NCI-H82 (cell line): ENCODE measurements at regions not wholly inside any gene's neighbourhood (a gene's known extent, or its start where the extent isn't known, plus 50 kb on each side); places are given as distances from the start of the nearest gene placed in this dataset.
A peak's percentile ranks its signal among the peaks of the same experiment; 100 is the strongest.

Source experiments
- DNase-seq: peaks from one replicate; lab custom pipeline; 2025; lab: John Stamatoyannopoulos, UW

DNA sequence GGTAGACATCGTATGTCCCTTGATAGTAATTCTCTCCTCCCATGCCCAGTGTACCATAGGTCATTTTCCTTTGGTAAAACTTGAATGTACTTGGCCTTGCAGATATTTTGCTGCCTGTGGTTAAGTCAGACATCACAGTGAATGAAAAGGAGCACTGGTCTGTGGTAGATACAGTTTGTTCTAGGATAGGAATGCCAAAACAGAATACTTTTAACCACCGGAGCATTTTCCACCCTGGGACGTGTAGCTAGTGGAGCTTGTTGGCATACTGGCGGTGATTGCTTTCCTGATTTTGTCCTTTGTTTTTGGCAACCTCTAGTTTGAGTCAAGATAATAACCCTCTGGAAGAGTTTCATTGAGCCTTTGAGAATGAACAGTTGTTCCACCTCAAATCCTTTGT, 92.0 kb upstream of the BMPER start:
- DNase-seq, result no peak

DNA sequence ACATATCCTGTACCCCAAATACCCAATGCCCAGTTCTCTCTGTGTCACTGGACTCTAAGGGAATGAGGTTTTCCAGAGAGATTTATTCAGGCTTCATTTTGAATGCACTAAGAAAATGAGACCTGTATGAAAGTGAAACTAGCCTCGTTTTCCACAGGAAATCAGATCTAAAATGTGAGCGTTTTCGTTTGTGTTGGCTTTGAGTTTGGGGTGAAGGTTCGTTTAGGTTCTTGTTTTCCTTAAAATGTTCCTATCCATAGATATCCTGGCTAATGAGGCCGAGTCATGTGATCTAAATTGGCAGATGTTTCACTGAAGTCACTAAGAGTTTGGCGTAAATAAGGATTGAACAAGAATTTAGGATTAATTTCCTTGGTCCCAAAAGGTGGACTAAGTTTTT, 90.9 kb upstream of the BMPER start:
- DNase-seq, result no peak

DNA sequence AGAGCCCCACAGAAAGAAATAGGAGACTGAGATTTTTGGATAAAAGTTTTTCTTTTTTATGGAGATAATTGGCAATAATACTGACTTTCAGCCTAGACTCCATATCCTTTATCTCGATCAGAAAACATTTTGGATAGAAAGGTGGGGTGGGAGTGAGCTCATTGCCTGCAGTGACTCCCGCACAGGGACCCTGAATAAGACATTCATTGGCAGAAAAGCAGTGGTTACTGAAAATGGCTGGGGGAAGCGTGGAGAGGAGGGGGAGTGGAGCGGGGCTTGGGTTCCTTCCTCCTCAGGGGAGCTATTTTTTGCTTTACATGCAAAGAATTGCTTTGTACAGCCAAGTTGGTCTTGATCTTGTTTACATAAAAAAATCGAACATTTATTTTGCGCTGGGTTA, 90.4 kb upstream of the BMPER start:
- no peak for DNase-seq

DNA sequence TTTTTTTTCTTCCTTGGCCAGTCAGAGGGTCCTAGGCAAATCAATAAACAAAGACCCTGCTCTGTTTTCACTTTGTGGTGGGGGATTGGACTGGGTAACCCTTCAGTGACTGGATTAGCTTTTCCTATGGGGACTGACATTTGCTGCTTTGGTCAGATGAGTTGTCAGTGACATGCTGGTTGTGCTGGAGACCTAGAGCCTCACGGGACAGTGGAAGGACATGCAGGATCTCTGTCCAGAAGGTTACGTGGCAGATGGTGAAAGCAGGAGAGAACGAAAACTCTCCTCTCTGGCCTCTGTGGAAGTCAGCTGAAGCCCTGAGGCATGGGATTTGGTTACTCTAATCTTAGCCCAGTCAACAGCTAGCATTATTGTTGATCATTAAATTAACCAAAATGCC, 90.0 kb upstream of the BMPER start:
- DNase-seq, result no peak

DNA sequence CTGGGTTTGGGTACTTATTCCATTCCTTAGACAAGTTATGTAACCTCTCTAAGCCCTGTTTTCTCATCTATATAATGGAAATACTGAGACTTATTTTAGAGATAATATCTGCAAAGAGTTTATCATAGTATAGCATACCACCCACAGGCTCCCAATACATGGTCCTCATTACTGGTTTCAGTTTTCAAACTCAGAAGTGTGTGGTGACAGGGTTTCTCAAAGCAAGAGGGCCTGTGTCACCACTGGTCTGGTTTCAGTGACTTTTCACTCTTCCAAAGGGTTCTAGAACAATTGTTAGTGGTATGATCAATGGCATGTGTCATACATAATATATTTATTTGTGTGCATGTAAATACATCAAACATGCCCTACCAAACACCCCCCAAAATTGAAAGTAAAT, 89.2 kb upstream of the BMPER start:
- no peak for DNase-seq

DNA sequence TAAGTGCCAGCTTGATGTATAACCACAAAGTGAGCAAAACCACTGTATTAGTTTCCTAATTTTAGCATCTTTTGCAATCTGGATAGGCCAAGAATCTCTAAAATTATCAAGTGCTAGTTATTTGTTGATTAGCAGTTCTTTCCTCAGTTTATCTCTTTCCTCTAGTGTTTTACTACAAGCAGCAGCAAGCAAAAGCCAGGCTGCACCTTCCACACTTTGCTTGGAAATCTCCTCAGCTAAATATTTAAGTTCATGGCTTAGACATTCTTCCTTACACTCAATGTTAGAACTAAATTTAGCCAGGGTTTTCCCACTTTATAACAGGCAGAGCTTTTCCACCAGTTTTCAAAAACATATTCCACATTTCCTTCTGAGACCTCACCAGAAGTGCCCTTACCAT, 85.7 kb upstream of the BMPER start:
- no peak for DNase-seq

DNA sequence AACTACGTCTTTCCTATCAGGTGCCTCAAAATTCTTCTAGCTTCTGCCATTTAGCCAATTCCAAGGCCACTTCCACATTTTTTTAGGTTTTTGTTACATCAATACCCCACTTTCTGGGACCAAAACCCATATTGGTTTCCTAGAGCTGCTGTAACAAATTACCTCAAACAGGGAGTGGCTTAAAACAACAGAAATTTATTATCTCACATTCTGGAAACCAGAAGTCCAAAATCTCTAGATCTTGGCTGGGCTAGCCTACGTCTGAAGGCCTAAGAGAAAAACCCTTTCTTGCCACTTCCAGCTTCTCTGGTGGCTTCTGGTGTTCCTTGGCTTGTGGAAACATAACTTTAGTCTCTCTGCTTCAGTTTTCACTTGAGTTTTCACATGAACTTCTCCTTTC, 85.1 kb upstream of the BMPER start:
- no peak for DNase-seq

DNA sequence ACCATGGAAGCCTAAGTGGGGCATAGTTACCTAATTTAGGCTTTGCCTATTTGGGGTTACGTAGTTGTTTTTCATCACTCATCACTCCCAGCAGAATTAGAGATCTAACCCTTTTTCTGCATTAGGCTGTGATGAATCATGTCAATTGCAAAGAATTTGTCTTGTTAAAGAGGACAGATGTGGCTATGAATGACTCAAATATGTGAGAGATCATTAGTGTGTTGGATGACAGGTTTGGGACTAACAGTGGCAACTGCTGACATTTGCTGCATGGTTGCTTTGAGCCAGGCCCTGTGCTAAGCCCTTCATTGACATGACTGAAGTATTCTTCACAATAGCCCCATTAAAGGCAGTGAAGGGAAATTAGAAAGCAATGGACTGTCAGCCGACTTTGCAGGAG, 83.4 kb upstream of the BMPER start:
- no peak for DNase-seq

DNA sequence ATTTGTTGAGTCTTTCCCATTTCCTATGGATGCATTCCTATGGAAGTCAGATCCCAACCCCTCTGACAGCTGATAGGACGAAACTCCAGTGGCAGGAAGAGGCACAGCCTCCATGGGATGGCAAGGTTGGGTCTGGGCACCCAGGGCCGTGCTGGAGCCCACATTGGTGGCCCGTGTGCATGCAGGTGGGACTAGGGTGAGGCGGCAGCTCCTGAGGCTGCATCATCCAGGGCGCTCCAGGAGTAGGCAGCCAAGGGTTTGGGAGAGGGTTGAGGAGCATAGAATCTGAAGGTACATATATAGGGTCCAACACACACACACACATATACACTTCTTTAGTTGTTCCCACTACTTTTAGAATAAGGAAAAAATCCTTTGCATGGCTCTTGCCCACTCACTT, 81.4 kb upstream of the BMPER start:
- no peak for DNase-seq

DNA sequence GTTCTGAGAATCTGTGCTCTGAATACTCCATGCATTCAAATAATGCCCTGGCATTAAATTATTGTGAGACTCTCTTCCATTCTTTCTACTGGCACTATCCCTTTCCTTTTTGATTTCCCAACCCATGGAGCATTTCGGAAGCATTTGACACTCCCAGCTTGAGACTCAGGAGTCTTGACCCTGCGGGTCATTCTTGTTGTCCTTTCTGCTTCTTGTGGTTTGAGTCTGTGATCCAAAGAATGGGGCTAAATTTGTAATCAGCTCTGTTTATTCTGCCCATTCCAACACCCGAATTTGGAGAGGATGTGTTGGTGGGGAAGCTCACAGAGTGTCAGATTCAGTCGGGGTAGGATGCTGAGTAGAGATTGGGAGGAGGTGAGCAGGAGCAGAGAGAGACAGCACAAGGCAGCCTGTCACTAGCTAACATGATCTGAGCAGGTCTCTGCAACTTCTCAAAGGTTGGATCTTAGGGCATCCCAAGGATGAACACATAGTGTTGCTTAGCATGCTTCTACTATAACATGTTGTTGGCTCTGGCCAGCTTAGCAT, 80.4 kb upstream of the BMPER start:
- DNase-seq, result no peak

DNA sequence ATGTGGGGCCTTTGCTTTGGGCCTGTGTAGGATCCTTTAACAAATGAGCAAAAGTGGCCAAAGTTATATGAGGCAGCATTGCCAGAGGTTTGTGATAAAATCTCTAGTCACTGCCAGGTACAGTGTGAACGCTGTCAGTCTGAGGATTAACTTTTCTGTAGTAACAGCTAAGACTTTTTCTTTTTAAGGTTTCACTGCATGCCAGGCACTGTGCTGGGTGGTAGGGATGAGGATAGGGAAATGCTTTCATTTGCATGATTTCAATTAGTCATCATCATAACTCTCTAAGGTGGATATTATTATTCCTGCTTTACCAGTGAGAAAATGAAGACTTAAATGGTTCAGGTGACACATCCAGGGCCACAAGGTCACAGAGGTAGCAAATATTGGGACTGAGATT, 79.7 kb upstream of the BMPER start:
- no peak for DNase-seq

DNA sequence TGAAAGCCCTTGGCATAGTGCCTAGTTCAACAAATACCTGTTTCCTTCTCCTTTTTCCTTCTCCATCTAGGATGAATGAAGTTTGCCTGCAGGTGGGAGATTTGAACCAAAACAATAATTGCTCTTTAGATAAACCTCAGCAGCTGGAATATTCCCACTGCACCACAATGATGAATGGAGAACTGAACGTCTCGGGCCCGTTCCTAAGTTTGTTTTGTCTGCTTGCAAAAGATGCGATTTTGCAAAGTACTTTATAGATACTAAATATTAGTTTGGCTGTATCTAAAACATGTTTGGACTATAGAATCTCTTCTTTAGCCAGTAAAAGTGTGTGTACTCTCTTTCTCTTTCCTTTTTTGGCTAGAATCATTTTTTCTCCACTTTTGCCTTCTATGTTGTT, 75.8 kb upstream of the BMPER start:
- no peak for DNase-seq

DNA sequence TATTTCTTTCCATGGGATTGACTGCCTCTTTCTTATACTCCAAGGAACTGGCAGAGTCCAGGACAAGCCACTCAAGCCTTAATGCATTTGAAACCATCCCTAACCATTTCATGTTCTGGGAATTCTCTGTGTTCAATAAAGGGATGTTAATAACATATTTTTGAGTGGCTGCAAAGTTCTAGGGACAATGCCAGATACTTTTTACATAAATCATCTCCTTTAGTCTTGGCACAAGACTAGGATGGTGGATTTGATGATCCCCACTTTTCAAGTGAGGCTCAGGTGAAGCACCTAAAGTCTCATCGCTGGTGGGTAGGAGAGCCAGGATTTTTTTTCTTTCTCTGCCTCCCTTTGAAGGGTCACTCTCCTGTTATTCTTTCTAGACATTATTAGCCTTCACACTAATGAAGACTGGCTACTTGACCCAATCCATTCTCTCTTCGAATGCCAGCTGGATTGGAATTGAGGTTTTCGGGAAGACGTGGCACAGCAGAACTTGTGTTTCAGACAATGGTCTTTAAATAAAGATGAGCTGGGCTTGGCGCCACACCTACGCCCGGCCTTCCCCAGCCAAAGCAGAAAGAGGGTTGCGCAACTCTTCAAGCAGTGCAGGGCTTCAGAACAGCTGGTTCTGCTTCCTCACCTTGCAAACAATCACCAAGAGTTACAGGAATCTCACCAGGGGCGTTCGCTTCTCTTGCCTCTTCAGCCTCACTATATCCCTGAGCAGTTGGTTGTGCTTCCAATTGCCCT, 73.8 kb upstream of the BMPER start:
- DNase-seq, result no peak

DNA sequence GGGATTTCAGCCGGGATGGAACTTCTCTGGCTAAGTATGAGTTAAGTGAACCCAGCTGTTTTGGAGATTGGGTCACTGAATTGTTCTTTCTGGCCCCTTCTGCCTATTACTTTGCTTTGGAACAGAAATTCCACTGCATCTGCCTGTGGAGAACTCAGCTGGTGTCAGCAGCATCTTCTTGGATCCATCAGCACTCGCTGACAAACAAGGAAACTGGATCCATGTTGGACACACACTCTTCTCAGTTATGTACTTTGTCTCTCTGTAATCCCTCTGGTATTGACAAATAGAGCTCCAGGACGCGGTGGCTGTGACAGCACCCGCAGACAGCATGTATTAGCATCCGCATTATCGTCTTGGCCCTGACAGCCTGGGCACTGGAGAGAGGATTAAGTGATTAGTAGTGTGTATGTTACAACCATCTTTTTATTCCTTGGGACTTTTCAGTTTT, 73.0 kb upstream of the BMPER start:
- peak; percentile 91 for DNase-seq

DNA sequence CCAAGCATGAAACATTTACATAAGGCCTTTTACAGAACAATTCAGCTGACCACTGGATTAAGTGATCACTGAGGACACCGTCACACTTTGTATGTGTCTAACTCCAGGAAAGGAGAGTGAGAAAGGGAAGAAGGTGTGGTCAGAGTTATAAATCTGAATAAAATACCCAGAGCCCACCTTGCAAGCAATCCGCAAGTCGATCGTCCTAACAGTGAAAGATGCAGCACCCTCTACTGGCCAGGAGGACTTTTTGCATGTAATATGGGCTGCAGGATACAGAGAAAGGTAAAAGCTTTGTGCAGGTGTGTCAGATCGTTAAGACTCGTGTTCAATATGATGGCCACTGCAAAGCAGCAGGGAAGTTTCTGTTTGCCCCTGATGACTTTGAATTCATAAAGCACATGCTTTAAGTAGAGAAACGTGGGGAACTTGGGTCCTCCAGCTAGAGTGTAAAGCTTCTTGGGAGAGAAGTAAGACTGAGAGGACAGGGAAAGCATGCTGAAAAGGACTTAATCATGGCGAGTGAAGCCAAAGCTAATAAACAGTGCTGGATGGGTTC, 68.5 kb upstream of the BMPER start:
- DNase-seq, result no peak

DNA sequence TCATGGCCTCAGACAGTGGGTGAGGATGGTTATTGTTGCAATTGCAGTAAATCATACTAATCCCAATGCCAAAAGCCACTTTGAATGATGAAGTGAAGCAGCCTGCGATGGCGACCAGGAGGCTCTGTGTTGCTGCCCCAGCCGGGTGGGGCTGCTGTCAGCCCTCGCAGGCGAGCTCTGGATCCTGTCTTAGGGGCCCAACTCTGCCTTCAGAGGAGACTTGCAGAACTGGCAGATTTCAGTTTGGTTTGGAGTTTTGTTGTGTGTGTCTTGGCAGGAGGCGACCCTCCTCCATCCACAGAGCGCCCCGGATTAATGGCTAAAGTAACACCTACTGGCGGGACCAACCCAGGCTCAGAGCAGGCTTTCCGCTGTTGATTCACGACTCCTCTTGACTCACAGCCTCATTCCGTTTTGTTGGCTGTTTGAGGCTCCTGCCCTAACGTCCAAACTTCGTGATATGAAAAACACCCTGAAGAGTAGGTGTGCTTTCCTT, 67.9 kb upstream of the BMPER start:
- DNase-seq, result no peak

DNA sequence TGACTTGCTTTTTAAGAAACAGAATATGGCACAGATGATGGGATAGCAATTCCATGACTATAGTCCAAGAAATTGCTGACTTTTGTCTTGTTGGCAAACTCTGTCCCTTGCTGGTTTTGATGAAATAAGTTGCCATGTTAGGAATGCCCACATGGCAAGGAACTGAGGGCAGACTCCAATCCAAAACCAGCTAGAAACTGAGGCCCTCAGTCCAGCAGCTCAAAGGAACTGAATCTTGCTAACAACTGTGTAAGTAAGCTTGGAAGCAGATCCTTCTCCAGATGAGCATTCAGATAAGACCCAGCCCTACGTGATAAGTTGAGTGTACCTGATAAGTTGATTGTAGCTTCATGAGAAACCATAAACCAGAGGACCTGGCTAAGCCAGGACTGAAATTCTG, 64.3 kb upstream of the BMPER start:
- peak; percentile 8 for DNase-seq

DNA sequence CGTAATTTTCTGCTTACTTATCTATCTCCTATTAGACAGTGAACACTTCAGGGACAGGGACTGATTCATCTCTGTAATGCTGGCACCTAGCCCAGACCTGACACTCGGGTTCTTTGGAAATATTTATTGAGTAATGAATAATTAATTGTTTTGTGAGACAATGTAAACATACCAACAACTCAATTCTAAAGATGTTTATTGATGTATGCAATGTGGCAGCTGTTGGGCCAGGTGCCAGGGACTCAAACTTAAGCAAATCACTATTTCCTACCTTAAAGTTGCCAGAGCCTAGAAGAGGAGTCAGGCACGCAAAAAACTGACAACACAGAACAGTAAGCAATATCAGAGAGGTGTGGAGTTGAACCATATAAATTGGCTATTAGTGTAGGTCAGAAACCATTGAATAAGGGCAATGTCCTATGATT, 63.6 kb upstream of the BMPER start:
- peak; percentile 42 for DNase-seq

DNA sequence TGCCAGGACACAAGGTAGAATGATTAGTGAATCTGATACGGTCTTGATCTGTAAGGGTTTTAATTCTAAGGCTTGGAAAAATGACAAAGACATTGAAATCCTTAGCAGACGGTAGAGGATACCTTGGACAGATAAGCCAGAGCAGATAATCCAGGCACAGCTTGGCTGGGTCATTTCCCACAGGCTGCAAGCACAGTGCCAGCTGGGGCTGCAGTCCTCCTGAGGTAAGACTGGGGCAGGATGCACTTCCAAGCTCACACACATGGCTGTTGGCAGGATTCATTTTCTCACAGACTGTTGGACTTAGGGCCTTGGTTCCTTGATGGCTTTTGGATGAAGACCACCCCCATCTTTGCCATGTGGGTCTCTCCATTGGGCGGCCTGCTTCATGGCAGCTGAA, 63.2 kb upstream of the BMPER start:
- DNase-seq, result peak; percentile 90

DNA sequence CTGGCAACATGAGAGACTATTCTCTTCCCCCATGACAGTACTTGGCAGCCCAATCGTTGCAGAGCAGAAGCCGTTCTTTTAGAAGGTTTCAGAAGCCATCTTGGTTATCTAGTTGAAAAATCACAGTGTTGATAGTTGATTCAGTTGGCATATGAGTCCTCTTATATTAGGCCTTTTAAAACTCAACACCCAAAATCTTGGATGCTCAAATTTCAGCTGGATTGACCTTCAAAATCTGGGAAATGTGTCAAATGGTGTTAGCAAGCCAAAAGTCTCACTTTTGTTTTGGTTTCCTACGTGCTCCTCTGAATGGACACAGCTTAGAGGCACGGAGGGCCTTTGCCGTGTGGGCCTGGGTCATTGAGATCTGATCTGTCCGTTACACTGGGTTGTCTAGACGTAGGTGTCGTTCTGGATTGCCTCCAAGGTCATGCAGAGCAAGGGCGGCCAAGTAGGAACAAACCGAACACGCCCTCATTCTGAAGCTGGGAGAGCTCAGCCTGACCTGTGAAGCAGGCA, 59.3 kb upstream of the BMPER start:
- no peak for DNase-seq

DNA sequence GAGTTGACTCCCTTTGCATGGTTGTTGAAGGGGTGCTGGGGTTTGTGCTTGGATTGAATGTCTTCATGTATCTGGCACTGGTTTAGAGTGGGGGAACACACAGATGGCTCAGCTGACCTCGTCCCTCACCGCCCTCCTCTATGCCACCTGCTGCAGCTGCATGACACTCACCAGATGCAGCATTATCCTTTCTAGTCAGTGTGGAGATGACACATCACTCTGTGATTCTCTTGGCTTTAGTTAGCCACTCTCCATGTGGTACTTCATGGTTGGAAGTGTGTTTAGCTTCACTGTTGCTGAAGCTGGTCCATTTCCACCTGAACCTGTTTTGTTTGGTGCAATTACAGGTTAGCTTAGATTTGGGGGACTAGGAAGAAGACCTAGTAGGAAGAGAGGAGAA, 56.3 kb upstream of the BMPER start:
- no peak for DNase-seq

DNA sequence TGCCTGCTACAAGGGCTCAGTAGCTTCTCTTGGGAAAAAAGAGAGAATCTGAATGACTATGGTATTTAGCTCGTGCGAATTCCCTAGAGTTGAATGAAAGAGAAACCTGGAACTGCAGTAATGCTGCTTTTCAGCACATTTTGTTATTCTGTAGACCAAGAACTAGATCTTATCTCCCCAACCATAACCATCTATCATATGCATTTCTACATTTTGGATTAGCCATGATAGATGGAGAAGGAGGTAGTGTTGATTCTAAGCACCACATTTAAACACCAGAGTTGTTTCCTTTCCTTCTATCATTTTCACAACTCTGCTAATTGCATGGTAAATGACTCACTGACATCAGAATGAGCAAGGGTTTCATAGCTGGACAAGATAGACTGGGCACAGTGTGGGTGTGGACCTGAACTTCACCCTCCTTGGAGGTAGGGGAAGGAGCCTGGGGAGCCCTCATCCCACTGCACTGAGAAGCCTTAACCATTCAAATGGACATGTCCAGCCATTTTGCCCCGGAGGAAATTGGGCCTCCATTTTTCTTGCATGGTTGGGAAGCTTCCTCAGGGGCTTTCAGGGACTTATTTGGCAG, 55.3 kb upstream of the BMPER start:
- DNase-seq, result no peak

DNA sequence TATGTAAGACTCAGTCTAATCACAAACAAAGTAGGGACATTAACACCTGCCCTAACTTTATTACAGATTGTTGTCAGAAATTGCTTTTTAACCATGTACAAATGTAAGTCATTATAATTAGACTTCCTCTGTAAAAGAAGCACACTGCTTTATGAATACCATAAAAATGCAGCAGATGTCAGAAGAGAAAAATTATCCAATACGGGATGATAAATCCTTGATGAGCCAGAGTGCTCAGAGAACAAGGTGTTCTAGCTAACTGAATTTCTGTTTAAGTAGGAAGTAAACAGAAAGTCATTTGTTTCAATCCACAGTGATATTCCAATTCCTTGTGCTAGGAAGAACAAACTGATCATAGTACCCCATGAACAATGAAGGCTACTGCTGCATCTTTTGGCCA, 54.6 kb upstream of the BMPER start:
- DNase-seq, result no peak
